ENCODE measurements at regions not wholly inside any gene's neighbourhood (a gene's known extent, or its start where the extent isn't known, plus 50 kb on each side); places are given as distances from the start of the nearest gene placed in this dataset.
"Not testable (repeated sequence)": the region's sequence is repeated elsewhere in the genome, so short reads cannot be mapped to it uniquely, and the experiment has no call there.

DNA sequence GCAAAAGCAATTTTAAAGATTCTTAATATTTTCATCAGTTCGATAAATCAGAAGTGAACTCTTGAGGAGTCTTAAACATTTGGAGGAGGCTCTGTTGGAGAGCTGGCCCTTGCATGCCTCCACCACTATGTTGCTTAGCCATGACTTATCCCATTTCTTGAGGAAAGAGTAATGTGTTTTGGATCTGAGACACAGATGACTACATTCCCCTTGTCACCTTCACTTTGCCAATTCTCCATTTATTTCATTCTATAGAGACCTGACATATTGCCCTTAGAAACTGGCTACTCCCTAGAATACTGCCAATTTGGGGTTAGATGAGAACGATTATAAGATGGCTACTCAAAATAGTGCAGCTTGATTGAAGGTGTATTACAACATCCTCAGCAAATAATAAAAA is 157.4 kb upstream of the TMEM260 start:
- no peak for DNase-seq (ENCODE audit: low spot score)

DNA sequence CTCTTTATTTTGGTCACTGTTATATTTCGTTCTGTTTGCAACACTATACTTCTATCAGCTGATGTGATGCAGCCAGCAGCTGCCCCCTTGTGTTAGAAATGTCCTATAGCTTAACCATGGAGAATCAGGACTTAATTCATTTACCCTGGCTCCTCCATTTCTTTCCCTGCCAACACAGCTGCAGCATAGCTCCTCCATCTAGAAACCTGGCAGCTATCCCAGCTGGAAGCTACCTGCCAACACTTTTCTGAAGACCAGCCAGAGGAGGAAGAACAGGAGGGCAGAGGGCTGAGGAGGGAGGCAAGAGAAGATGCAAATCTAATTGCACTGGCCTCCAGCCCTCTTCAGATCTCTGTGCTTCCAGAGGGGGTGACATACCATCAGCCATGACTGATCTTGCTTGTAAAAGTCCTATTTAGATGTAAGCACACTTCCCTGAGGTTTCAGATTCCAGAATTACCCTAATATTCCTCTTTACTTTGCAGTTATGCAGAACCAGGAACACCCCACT is 156.8 kb upstream of the TMEM260 start:
- DNase-seq (ENCODE audit: low spot score) = no peak

DNA sequence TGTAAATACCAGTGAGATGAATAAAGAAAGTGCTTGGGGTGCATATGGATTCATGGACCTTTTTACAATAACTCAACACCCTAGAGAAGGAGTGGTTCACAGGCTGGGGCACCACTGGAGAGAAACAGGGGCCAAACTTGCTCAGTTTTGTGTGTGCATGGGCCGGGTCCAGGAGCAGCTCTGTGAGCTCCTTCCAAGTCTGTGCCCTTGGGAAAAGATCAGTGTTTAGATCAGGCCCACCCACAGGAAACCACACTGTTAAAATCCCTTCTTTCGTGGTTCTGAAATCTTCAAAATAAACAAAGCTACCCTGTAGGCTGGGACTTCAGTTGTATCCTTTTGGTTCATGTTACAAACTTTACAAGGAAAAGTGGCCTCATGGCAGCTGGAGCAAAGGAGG is 156.1 kb upstream of the TMEM260 start:
- no peak for DNase-seq (ENCODE audit: low spot score)

DNA sequence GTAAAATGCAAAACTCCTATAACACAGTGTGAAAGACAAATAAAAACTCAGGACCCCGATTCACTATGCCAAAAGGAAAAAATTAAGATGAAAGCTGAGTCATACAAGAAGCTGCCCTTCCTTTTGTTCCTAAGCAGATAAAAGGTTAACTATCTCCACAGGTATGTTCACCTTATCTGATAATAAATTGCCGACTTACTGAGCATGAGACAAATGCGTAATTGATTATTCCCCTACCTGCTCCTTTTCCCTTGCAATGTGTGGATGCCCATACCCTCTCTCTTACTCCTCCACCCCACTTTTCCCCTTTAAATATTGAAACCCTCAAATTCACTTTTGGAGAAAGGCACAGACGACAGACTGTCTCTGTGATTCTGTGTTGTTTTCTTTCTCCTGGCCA is 148.6 kb upstream of the TMEM260 start:
- no peak for DNase-seq (ENCODE audit: low spot score)

DNA sequence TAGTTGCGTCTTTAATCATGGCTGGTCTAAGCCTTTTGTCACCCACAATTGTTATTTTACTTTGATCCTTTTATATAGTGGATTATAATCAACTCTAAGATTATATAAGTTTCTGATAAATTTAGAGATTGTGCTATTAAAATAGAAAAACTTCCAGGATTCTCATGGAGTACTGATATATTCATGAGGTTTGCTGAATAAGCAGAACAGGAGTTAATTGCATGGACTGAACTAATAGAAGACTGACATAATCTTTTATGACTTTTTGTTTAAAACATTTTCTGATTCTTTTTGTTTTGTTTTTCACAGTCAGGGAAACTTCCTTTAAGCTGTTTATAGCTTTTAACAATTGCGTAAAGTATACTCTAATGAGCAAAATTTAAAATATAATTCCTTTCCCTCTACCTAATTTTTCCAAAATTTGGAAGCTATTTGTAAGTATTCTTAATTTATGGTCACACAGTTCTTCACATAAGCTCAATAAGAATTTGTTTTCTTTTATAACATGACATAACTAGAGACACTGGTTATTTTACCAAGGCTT is 129.9 kb upstream of the TMEM260 start:
- DNase-seq (ENCODE audit: low spot score) = no peak

DNA sequence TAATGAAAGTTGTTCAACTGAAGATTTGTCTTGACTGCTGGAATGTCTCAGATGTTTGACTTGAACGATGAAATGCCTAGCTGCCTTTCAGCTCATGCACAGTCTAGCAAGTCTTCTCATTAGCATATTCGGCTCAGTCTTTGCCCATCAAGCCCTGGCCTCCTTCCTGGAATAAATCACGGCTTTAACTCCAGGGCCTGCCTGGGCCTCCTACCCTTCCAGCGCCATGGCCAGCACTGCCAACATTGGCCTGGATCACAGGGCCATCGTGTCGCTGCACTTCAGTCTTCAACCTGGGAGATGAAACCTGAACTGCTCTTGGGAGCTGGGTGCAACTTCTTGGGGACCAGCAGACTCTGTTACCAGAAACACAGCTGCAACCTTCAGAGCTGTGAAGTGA is 126.7 kb upstream of the TMEM260 start:
- no peak for DNase-seq (ENCODE audit: low spot score)

DNA sequence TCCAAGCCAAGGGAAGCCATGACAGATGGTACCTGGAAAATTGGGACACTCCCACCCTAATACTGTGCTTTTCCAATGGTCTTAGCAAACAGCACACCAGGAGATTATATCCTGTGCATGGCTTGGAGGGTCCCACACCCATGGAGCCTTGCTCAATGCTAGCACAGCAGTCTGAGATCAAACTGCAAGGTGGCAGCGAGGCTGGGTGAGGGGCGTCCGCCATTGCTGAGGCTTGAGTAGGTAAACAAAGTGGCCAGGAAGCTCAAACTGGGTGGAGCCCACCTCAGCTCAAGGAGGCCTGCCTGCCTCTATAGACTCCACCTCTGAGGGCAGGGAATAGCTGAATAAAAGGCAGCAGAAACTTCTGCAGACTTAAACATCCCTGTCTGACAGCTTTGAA is 124.9 kb upstream of the TMEM260 start:
- DNase-seq (ENCODE audit: low spot score) = not testable (repeated sequence)

DNA sequence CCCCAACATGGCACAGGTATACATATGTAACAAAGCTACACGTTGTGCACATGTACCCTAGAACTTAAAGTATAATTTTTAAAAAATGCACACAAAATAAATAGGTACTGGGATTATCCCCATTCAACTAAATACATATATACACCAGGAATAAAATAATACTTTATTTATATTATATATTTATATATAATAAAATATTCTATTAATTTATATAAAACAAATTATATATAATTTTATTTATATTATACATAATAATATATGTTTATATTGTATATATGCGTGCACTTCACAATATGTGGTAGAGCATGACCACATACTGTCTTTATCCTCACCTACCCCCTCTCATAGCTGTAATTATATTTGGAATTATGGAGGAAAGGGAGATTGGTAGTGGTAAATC is 119.1 kb upstream of the TMEM260 start:
- no peak for DNase-seq (ENCODE audit: low spot score)

DNA sequence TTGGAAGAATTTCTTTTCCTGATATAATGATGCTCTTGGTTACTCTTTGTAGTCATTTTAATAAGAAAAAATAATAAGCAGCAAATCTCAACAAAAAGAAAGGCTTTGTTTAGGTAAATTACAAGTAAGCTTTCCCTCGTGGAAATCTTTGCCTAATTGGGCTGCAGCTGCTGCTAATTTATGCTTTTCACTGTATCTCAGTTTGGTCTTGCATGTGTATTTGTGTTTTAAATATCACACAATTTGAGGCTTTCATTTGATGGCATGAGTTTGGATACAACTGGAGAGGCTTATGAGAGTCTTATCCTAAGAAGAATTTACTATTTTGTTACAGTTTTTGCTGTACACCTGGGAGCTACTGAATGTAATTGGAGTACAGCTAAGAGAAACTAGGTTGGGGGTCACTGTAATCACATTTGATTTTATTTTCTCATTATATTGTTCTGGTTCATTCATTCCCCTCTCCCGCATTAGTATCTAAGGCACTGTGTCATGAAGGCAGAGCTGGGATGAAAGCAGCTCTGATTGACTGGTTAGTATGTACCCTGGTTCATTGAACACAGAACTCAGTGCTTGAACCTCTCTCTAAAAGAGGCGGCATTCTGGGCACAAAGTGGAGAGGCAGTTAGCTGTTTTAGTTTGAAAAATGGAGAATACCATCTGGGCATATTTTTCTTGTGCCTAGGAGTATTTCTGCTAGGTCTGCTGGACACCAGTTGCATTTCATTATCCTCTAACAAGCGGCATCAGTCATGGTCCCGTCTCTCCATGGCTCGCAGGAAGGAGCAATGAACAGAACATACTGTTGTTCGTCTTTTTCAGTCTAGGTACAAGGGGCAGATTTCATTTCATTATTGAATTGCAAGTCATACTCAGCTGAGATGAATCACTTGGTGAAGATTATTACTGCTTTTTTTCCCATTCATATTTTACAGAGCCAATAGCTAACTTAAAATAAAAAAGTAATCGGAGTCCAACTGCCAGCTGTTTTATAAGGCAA is 118.0 kb upstream of the TMEM260 start:
- DNase-seq (ENCODE audit: low spot score) = no peak

DNA sequence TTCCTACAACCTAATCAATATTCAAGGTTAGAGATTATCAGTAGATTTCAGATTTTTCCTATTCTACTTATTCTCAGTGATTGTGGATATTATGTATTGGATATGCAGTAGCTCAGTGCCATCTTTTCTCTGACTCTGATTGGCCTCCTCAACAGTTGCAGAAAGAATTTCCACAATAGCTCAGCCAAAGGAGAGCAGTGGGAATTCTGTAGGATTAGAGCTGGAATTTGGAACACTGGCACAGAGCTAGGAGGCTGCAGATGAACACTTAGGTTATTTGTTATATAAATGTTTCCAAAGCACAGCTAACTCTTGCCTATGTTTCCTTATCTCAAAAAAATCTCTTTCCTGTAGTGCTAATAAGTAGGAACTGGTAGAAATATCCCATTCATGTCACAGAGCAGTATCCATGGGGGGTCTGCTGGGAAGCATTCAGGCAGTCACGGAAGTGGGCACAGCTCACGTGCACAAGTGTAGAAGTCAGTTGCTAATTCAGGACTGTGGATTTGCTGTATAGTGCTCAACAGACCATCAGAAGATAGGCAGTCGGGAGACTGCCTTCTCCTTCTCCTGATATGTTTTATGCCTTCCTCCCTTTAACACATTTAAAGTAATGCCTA is 116.2 kb upstream of the TMEM260 start:
- no peak for DNase-seq (ENCODE audit: low spot score)

DNA sequence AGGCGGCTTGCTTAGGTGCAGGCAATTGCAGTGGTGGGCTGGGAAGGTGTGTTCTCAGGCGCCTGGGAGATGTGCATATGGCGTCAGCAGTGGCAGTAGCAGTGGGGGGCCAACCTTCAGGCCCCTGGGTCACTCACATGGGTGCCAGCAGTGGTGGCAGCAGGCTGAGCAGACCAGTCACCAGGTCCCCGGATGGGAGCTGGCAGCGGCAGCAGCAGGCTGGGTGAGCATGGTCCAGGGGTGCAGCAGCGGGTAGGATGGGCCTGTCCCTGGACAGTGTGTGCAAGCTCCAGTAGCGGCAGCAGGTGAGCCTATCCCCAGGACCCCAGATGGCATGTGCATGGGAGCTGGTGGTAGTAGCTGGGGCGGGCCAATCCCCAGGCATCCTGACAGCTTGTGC is 108.5 kb upstream of the TMEM260 start:
- no peak for DNase-seq (ENCODE audit: low spot score)

DNA sequence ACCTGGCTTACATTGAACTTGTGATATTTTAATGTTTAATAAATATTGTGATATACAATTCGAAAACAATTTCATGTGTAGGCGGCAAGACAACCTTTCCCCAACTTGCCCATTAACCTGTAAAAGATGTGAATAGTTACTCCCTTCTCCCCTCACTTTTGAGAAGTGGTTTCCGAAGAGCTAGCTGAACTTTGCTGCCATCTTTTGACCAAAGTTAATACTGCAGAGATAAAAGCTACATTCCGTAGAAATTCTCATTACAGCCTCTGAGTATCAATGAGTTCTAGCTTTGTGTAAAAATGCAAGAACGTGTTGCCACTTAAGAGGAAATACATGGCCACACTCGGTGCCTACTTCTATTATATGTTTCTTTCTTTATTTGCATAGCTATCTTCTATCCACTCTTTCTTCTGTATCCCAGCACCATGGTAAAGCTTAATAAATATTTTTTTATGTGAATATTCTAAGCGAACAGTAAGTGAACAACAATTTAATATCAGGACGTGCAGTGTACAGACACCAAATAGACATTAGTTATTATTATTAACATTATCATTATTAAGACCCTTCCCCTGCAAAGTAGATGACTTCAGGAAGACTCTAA is 105.1 kb upstream of the TMEM260 start:
- DNase-seq (ENCODE audit: low spot score) = peak; percentile 34

DNA sequence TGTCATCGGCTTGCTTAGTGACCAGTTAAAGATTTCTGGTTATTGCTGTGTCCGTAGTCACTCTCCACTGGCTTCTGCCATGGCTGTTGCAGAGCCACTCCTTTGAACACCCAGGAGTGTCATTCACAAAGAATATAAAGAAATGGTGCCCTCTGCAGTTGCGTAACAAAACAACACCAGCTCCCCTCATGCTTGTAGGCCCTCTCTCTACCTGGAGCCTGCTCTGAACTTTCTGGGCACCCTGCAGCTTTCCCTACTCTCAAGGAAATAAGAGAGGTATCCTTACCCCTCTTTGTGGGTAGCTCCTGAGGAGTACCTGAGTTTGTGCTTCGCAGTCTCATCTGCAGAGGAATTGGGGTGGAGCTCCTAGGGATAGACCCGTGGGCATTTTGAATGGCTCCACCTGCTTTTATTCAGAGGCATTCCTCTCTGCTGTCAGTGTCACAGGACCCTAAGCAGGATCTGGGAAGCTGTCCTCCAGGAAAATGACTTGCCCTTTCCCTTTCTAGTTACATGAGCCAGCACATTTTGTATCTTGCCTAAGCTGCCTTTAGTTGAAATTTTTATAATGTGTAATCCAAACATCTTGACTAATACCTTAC is 97.2 kb upstream of the TMEM260 start:
- no peak for DNase-seq (ENCODE audit: low spot score)

DNA sequence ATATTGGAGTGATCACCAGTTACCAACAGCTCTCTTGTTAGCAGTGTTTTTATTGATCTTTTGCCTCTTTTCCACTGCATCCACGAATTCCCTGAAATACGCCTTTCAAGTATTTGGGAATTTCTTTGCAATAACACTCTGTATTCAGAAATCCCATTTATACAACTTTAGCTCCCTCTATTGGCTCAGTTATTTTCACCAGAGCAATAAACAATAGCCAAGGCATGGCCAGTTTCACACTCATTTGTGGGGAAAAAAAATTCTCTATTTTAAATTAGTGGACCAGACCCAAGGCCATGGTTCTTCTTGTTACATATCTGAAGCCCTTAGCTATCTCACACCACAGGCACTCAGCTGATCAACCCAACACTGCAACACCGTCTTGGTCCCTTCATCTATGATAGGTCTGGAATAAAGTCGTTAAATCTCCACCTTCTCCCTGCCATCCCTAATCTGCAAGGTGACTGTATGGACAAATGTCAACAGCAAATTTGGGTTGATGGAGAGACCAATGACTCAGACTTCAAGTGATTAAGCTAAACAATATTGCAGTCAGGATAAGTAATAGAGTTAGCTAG is 92.4 kb upstream of the TMEM260 start:
- no peak for DNase-seq (ENCODE audit: low spot score)

DNA sequence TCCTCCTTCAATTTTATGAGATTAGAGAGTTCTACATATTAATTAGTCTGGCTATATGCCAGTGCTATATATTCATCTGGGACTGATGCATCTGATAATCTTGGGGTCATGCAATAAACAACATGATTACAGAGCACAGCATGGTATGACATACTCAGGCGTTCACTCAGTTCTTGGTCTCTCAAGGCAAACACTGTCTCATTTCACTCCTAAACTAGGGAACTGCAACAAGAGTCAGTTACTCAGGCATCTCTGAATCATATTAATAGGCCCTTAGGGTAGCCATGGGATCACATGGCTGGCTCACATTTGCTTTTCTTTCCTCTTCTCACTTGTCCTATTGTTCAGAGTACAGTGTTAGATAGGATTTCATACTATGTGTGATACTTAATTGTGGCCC is 91.8 kb upstream of the TMEM260 start:
- no peak for DNase-seq (ENCODE audit: low spot score)

DNA sequence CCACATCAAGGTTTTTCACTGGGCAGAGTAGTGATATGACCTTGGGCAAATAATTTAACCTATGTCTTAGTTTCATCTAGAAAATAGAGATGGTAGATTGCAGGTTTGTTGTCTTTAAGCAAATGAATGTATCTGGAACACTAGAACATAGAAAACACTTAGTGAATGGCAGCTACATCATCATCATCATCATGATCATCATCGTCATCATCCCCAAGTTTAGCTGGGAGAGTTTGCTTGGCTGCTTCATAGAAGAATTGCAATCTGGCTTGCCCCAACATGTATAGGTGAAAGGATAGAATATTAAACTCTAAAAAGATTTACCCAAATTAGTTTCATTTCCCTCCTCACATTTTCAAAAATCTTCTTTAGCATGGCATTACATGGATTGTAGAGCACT is 91.3 kb upstream of the TMEM260 start:
- DNase-seq (ENCODE audit: low spot score) = no peak

DNA sequence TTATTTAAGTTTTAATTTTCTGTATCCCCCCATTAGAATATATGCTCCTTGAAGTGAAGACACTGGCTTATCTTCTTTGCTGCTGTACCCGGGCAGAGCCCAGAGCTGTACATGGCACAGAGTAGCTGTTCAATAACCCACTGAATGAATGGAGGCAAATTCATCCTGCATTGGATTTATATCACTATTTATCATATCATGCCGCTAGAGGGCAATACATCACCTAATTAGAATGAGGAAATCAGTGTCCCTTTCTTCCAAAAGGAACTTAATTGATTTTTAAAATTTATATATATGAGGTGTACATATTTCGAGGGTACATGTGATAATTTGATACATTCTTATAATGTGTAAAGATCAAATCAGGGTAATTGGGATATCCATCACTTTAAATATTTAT is 89.2 kb upstream of the TMEM260 start:
- peak; percentile 35 for DNase-seq (ENCODE audit: low spot score)

DNA sequence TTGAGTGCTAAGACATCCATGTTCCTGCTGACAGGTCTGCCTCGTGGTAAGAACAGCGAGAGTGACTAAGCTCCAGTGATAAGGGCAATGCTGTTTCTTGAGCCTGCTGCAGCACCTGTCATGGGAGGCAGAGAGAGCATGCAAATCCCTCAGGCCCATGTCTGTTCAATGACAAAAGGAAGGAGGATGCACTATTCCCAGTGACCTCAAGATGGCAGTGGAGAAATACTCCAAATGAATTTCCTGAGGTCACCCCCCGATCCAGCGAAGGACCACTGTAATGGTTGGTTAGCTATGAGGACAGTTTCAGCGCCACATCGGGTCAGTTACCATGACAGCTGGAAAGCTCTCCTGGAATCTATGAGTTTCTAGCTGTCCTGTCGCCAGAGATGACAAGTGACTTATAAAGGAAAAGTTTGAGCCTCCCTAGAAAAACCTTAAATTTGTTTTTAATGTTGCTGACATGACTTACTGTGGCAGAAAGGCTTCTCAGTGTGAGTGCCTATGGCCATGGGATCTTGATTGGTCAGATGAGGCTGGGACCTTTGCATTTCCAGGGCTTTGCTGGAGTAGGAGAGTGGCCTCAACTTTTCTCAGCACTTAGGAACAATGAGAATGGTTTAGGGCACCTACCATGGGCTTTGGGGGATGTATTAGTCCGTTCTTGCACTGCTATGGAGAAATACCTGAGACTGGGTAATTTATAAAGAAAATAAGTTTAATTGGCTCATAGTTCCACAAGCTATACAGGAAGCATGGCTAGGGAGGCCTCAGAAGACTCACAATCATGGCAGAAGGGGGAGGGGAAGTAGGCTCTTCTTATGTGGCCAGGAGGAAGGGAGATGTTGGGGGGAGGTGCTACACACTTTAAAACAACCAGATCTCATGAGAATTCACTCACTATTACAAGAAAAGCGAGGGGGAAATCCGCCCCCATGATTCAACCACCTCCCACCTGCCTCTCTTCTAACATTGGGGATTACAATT is 88.0 kb upstream of the TMEM260 start:
- DNase-seq (ENCODE audit: low spot score) = peak; percentile 15

DNA sequence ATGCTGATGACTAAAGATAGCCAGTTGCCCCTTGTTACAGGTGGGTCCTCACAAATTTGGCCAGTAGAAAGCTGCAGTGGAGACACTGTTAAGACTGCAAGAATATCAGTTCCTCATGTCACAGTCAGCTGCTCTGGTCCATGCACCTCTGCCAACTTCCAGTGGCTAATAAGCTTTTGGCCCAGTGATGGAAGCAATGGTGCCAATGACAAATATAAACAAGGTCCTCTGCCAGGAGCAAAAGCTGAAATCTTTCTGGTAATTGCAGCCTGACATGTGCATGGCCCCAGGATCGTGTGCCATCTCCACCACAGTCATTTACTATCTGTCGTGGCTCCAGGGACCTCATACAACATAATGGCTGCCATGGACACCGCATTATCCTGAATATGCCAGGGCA is 85.4 kb upstream of the TMEM260 start:
- no peak for DNase-seq (ENCODE audit: low spot score)

DNA sequence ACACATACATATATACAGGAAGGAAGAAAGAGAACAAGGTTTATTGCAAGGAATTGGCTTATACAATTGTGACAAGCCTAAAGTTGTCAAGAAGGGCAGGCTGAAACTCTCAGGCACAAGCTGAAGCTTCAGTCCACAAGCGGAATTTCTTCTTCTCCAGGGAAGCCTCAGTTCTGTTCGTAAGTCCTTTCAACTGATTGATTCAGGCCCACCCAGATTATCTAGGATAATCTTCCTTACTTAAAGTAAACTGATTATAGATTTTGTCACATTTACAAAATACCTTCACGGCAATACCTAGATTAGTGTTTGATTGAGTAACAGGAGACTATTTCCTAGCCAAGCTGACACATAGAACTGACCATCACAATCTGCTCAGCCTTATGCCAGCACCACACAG is 81.5 kb upstream of the TMEM260 start:
- DNase-seq (ENCODE audit: low spot score) = no peak

Measured in hematopoietic multipotent progenitor cell treated with erythropoietin and hydrocortisone succinate and interleukin-3 and kit ligand, for 17 days (in vitro differentiated cells).